SK-N-MC (cell line): ENCODE measurements at regions not wholly inside any gene's neighbourhood (a gene's known extent, or its start where the extent isn't known, plus 50 kb on each side); places are given as distances from the start of the nearest gene placed in this dataset.
"Not testable (repeated sequence)": the region's sequence is repeated elsewhere in the genome, so short reads cannot be mapped to it uniquely, and the experiment has no call there.

ENCODE experiments used
- DNase-seq: peaks from one replicate; pipeline ENCODE4 v3.0.0-alpha.2; 2011; ENCODE audit warnings: low read depth, low spot score
- H3K27ac ChIP-seq: fragments of 200-600 bp; sonication (generic); 2 replicates; pipeline ENCODE4 v1.5.1; 2016; ENCODE audit warnings: mixed run types
- H3K36me3 ChIP-seq: fragments of 200-600 bp; sonication (generic); 2 replicates; pipeline ENCODE4 v1.6.1; 2017; ENCODE audit warnings: antibody characterized with exemption, low read length, mixed read lengths; ENCODE audit not compliant: insufficient read depth
- H3K4me3 ChIP-seq: fragments of 200-600 bp; sonication (generic); 2 replicates; pipeline ENCODE4 v1.5.1; 2016
- H3K9ac ChIP-seq: fragments of 200-600 bp; sonication (generic); 2 replicates; pipeline ENCODE4 v1.8.0; 2017; ENCODE audit warnings: mixed run types, mixed read lengths; ENCODE audit not compliant: insufficient read length
- H3K9me3 ChIP-seq: fragments of 200-600 bp; sonication (generic); 2 replicates; pipeline ENCODE4 v1.6.1; 2017; ENCODE audit warnings: low read depth, mild to moderate bottlenecking, antibody characterized with exemption, low read length, moderate library complexity, mixed read lengths
- EZH2 ChIP-seq: fragments of 200-600 bp; sonication (generic); IDR thresholded peaks from one replicate; pipeline ENCODE4 v1.6.1; 2017; ENCODE audit warnings: antibody characterized with exemption
- FOXP2 ChIP-seq: optimal IDR thresholded peaks from 2 replicates; pipeline ENCODE3; 2011; ENCODE audit warnings: mild to moderate bottlenecking, moderate library complexity; ENCODE audit not compliant: insufficient read depth; ENCODE audit errors: extremely low read length, control extremely low read depth
- POLR2AphosphoS5 ChIP-seq: IDR thresholded peaks from 2 replicates; pipeline ENCODE4 v1.6.1; 2012; ENCODE audit warnings: mild to moderate bottlenecking, low read depth, low read length, borderline replicate concordance

DNA sequence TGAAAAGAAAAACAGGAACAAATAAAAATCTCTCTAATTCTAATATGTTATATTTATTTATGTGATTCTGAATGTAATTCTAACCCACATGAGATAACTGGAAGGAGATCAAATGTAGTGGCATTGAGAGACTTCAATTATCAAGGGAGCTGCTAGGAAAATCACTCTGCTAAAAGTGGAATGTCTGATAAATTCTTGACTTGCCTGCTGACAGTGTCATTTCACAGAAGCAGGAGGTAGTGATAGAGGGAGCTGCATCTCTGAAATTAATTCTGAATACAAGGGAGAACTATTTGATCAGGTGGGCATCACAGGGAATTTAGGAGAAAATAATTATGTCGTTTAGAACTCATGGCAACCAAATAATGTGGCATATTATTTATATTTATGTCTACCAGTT lies 303.6 kb downstream of the BCAT1 start:
- no peak overlapping the region for H3K4me3 ChIP-seq
- H3K36me3 ChIP-seq = no peaks in the 10 kb centered on the region
- H3K9ac ChIP-seq = no peak overlapping the region
- H3K27ac ChIP-seq = no peak overlapping the region
- TF ChIP-seq FOXP2 (no peak), EZH2 (no peak), POLR2AphosphoS5 (no peak)
- no peaks in the 10 kb centered on the region for H3K9me3 ChIP-seq
- DNase-seq = no peak

DNA sequence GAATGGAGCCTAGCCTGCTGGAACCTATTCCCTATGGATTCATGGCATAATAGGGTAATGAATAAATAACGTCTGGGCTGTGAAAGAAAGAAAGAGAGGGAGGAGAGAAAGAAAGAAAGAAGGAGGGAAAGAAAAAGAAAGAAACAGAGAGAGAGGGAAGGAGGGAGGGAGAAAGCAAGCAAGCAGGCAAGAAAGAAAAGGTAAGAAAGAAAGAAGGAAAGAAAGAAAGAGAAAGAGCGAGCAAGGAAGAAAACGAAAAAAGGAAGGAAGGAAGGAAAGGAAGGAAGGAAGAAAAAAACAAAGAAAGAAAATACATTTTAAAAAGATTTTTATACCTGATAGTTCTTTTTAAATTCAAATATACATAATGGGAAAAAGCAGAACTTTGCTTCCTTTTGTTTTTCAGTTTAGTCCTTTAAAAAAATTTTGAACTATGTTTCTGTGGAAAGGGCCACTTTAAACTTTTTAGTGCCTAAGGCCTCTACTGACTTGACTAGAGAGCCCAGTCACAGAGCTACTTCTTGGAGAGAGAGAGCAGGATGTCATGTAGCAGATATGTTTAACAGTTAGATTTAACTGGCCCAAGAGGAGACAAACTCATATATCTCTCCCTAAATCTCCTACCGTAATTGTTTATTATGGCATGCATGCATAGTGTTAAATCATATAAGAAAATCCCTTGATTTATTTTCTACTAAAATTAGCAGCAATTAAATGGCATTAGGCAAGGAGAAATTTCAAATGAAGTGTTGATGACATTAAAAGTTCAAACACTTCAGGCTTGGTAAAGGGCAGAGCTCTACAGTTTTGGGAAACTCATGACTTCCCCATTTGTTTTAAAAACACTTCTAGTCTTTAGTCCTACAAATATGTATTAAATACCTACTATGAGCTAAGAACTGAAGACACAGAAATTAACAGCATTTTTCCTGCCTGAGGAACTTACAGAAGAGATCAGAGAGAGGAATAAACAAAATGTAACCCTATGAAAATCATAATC lies 305.5 kb downstream of the BCAT1 start:
- H3K9ac ChIP-seq = no peak overlapping the region
- no peaks in the 10 kb centered on the region for H3K36me3 ChIP-seq
- H3K4me3 ChIP-seq = no peak overlapping the region
- H3K9me3 ChIP-seq = no peaks in the 10 kb centered on the region
- no peak for DNase-seq
- TF ChIP-seq FOXP2 (no peak), POLR2AphosphoS5 (no peak), EZH2 (no peak)
- H3K27ac ChIP-seq = no peak overlapping the region

DNA sequence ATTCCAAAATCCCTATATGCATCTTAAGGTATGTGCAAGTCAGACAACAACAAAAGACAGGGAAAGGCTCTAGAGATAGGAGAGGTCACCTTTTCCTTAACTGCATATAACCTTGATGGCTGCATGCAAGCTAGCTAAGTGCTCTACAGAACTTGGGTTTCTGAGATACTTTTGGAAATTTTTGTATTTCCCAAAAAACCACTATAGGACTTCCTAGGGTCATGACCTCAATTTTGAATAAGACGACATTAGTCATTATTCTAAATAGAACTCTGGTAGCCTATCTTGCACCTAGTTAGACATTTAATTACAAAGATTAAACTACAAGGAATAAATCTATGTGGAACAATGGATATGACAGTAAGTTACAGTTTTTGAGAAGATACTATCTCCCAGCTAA lies 309.3 kb downstream of the BCAT1 start:
- Histone ChIP-seq H3K36me3 (no peaks in the 10 kb centered on the region), H3K4me3 (no peak overlapping the region), H3K27ac (no peak overlapping the region), H3K9ac (no peak overlapping the region), H3K9me3 (no peaks in the 10 kb centered on the region)
- no peak for DNase-seq
- TF ChIP-seq POLR2AphosphoS5 (no peak), EZH2 (no peak), FOXP2 (no peak)

DNA sequence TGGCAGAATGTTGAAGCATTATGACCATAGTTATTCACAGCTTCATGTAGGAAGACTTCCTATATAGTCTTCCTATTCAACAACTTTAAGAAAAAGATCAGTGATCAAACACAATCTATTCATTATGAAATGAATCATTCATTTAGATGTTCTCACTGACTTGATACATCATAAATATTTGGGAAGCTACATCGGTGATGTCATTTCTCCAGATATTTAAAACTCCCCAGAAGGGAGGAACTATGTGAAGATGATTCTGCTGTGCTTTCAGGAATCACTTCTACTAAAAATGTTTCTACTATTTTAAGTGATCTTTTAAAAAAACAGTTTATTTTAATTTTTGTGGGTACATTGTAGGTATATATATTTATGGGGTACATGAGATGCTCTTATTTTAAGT lies 316.4 kb downstream of the BCAT1 start:
- DNase-seq = no peak
- no peak overlapping the region for H3K4me3 ChIP-seq
- no peak for TF ChIP-seq FOXP2
- no peak for TF ChIP-seq EZH2
- TF ChIP-seq POLR2AphosphoS5 = no peak
- H3K36me3 ChIP-seq = no peaks in the 10 kb centered on the region
- H3K9ac ChIP-seq = no peak overlapping the region
- no peak overlapping the region for H3K27ac ChIP-seq
- H3K9me3 ChIP-seq = no peaks in the 10 kb centered on the region

DNA sequence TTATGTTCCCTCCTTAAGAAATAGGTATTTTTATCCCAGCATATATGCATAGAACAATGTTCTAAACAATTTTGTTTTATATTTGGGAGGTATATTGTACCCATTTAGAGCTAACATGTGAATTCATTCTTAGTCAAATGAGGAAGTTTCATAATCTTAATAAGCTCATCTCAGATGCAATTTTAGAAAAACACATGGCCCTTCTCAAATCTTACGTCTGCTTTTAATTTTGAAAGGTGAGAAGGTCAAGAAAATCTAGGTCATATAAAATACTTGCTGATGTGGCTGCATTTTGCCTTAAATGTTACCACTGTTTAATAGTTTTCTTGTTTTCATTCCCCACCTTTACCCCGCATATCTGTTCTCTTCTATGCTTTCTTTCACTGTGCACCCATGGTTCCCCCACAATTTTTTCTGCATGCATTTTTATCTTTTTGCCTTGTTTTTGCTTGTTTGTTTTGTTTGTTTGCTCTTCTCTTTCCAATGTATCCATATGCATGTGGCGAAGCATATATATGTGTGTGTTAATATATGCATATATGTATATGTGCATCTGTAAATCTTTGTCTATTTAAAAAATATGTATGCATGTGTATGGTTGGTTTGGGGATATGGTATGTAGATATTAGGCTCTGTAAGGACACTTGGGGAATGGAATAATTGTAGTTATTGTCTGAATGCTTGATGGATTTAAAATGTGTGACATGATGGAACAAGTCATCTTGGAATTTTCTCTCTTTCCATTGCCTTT lies 317.1 kb downstream of the BCAT1 start:
- TF ChIP-seq POLR2AphosphoS5 (no peak), FOXP2 (no peak), EZH2 (no peak)
- no peak overlapping the region for H3K9ac ChIP-seq
- no peak overlapping the region for H3K4me3 ChIP-seq
- H3K9me3 ChIP-seq = no peaks in the 10 kb centered on the region
- H3K27ac ChIP-seq = no peak overlapping the region
- no peak for DNase-seq
- H3K36me3 ChIP-seq = no peaks in the 10 kb centered on the region

DNA sequence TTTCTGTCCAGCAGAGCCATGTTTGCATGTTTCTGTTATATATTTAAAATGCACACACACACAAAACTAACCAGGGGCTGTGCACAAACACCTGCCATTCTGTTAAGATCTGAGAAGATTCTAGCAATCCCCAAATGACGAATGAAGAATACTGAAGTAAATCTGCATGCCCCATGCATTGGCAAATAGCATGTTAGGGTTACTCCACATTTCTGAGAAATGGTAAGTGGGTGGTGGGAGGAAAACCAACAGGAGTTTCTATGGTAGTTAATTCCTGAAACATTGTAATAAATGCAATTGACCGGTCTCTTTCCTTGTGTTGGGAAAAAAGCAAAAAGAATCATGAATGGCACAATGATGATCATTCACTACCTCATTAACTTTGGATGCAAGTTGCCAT lies 318.0 kb downstream of the BCAT1 start:
- H3K27ac ChIP-seq = no peak overlapping the region

DNA sequence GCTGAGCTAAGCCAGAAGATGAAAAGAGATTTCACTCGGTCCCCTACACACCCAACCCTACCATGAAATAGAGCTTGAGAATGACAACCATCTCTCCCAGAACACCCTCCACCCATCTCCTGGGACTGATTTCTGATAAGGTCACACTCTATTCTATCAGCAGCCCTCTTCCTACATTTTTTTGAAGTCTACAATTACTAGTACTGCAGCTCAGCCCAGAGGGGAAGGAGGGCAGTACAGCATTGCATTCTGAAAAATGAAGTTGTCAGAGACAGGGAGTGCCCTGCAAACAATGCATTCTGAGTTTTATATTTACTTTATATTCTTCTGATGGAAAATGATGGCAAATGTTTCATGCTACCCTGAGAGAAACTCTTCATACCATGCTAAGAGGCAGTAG lies 318.5 kb downstream of the BCAT1 start:
- no peak overlapping the region for H3K9ac ChIP-seq
- no peak for TF ChIP-seq FOXP2
- TF ChIP-seq EZH2 = no peak
- TF ChIP-seq POLR2AphosphoS5 = no peak
- no peak overlapping the region for H3K4me3 ChIP-seq
- no peaks in the 10 kb centered on the region for H3K9me3 ChIP-seq
- DNase-seq = no peak
- no peak overlapping the region for H3K27ac ChIP-seq
- no peaks in the 10 kb centered on the region for H3K36me3 ChIP-seq

More for the DNA sequence above, 318.0 kb downstream of the BCAT1 start:
- Histone ChIP-seq H3K36me3 (no peaks in the 10 kb centered on the region), H3K9me3 (no peaks in the 10 kb centered on the region), H3K9ac (no peak overlapping the region), H3K4me3 (no peak overlapping the region)
- no peak for DNase-seq
- no peak for TF ChIP-seq POLR2AphosphoS5
- no peak for TF ChIP-seq EZH2
- no peak for TF ChIP-seq FOXP2

DNA sequence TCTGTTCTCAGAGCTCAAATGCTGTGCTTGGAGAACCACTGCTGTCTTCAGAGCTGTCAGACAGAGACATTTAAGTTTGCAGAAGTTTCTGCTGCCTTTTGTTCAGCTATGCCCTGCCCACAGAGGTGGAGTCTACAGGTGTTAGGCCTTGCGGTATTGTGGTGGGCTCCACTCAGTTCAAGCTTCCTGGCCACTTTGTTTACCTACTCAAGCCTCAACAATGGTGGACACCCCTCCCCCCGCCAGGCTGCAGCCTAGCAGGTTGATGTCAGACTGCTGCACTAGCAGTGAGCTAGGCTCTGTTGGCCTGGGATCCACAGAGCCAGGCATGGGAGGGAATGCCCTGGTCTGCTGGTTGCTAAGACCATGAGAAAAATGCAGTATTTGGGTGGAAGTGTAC lies 323.8 kb downstream of the BCAT1 start:
- TF ChIP-seq POLR2AphosphoS5 (no peak), FOXP2 (no peak), EZH2 (no peak)
- Histone ChIP-seq H3K9ac (no peak overlapping the region), H3K27ac (no peak overlapping the region), H3K9me3 (no peaks in the 10 kb centered on the region), H3K36me3 (no peaks in the 10 kb centered on the region), H3K4me3 (no peak overlapping the region)
- DNase-seq = no peak

DNA sequence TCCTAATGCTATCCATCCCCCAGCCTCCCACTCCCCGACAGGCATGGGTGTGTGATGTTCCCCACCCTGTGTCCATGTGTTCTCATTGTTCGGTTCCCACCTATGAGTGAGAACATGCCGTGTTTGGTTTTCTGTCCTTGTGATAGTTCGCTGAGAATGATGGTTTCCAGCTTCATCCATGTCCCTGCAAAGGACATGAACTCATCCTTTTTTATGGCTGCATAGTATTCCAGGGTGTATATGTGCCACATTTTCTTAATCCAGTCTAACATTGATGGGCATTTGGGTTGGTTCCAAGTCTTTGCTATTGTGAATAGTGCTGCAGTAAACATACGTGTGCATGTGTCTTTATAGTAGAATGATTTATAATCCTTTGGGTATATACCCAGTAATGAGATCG lies 328.9 kb downstream of the BCAT1 start:
- H3K9ac ChIP-seq, DNase-seq, H3K9me3 ChIP-seq, H3K4me3 ChIP-seq, H3K27ac ChIP-seq, H3K36me3 ChIP-seq: not testable (repeated sequence)
